ENCODE measurements at regions not wholly inside any gene's neighbourhood (a gene's known extent, or its start where the extent isn't known, plus 50 kb on each side); places are given as distances from the start of the nearest gene placed in this dataset.

GRCh38 chr12:29867823-29868222 is 84.1 kb upstream of the TMTC1 start:
- no peak for DNase-seq
- no peaks in the 10 kb centered on the region for H4K20me1 ChIP-seq (ENCODE audit: insufficient read depth)
- no peak for TF ChIP-seq EZH2 (IDR thresholded peaks at IDR 0.05; ENCODE audit: insufficient read depth, poor library complexity, severe bottlenecking)

GRCh38 chr12:29863665-29864064 is 79.9 kb upstream of the TMTC1 start:
- no peaks in the 10 kb centered on the region for H3K9me2 ChIP-seq (ENCODE audit: insufficient read depth)
- TF ChIP-seq EZH2 (IDR thresholded peaks at IDR 0.05; ENCODE audit: insufficient read depth, poor library complexity, severe bottlenecking) = no peak
- TF ChIP-seq EZH2phosphoT487 (IDR thresholded peaks at IDR 0.05; ENCODE audit: insufficient read depth, low read depth) = no peak
- no peaks in the 10 kb centered on the region for H3K79me2 ChIP-seq (ENCODE audit: insufficient read depth)
- H3K9me3 ChIP-seq (ENCODE audit: low read depth) = no peaks in the 10 kb centered on the region
- 59 to 89% methylated on average over 1 of the region's 1 CpG for WGBS, 2 experiments (ENCODE audit: low coverage in 1 of 2, low lambda C conversion rate in 2 of 2, missing lambda C conversion rate in 2 of 2)
- H3K36me3 ChIP-seq (ENCODE audit: low read depth) = no peaks in the 10 kb centered on the region
- no peak overlapping the region for H3K4me2 ChIP-seq (ENCODE audit: unreplicated experiment)
- H4K20me1 ChIP-seq (ENCODE audit: insufficient read depth) = no peaks in the 10 kb centered on the region
- in situ Hi-C loops (cut with MboI) = no loop called here
- no peak for DNase-seq
- no peak overlapping the region for H3K9ac ChIP-seq
- no peak overlapping the region for H3K4me3 ChIP-seq
- H3F3A ChIP-seq (ENCODE audit: insufficient read depth) = no peaks in the 10 kb centered on the region
- no peak overlapping the region for H2AFZ ChIP-seq
- H3K4me1 ChIP-seq (ENCODE audit: insufficient read depth) = no peaks in the 10 kb centered on the region
- no peaks in the 10 kb centered on the region for H3K27me3 ChIP-seq (replicated peaks; ENCODE audit: insufficient read depth)
- H3K27ac ChIP-seq = no peak overlapping the region

More at GRCh38 chr12:29867823-29868222, 84.1 kb upstream of the TMTC1 start:
- no peaks in the 10 kb centered on the region for H3K27me3 ChIP-seq (replicated peaks; ENCODE audit: insufficient read depth)
- no peaks in the 10 kb centered on the region for H3K9me3 ChIP-seq (ENCODE audit: low read depth)
- no peaks in the 10 kb centered on the region for H3F3A ChIP-seq (ENCODE audit: insufficient read depth)
- no peaks in the 10 kb centered on the region for H3K4me1 ChIP-seq (ENCODE audit: insufficient read depth)
- no peaks in the 10 kb centered on the region for H3K9me2 ChIP-seq (ENCODE audit: insufficient read depth)
- H3K36me3 ChIP-seq (ENCODE audit: low read depth) = no peaks in the 10 kb centered on the region
- in situ Hi-C loops (cut with MboI) = no loop called here
- no peak overlapping the region for H2AFZ ChIP-seq
- H3K79me2 ChIP-seq (ENCODE audit: insufficient read depth) = no peaks in the 10 kb centered on the region
- no peak overlapping the region for H3K4me3 ChIP-seq
- H3K4me2 ChIP-seq (ENCODE audit: unreplicated experiment) = no peak overlapping the region
- WGBS, 2 experiments (ENCODE audit: low coverage in 1 of 2, low lambda C conversion rate in 2 of 2, missing lambda C conversion rate in 2 of 2) = 62 to 66% methylated on average over 6 of the region's 6 CpGs
- no peak overlapping the region for H3K27ac ChIP-seq
- no peak overlapping the region for H3K9ac ChIP-seq

GRCh38 chr12:29858270-29858786 is 74.6 kb upstream of the TMTC1 start:
- Histone ChIP-seq H3K4me3 (no peak overlapping the region), H3K9me3 (ENCODE audit: low read depth) (no peaks in the 10 kb centered on the region), H3K9ac (no peak overlapping the region), H3F3A (ENCODE audit: insufficient read depth) (no peaks in the 10 kb centered on the region), H2AFZ (no peak overlapping the region), H4K20me1 (ENCODE audit: insufficient read depth) (no peaks in the 10 kb centered on the region), H3K79me2 (ENCODE audit: insufficient read depth) (no peaks in the 10 kb centered on the region), H3K27me3 (replicated peaks; ENCODE audit: insufficient read depth) (no peaks in the 10 kb centered on the region), H3K4me1 (ENCODE audit: insufficient read depth) (no peaks in the 10 kb centered on the region), H3K27ac (no peak overlapping the region), H3K9me2 (ENCODE audit: insufficient read depth) (no peaks in the 10 kb centered on the region), H3K4me2 (ENCODE audit: unreplicated experiment) (no peak overlapping the region), H3K36me3 (ENCODE audit: low read depth) (no peaks in the 10 kb centered on the region)
- 10 to 20% methylated on average over 2 of the region's 2 CpGs for WGBS, 2 experiments (ENCODE audit: low coverage in 1 of 2, low lambda C conversion rate in 2 of 2, missing lambda C conversion rate in 2 of 2)
- in situ Hi-C loops (cut with MboI) = no loop called here
- DNase-seq = no peak
- TF ChIP-seq EZH2 (IDR thresholded peaks at IDR 0.05; ENCODE audit: insufficient read depth, poor library complexity, severe bottlenecking) (no peak), EZH2phosphoT487 (IDR thresholded peaks at IDR 0.05; ENCODE audit: insufficient read depth, low read depth) (no peak)

- WGBS, 2 experiments (ENCODE audit: low coverage in 1 of 2, low lambda C conversion rate in 2 of 2, missing lambda C conversion rate in 2 of 2) = 63 to 64% methylated on average over 2 of the region's 2 CpGs
Measured at GRCh38 chr12:29847246-29847645, 63.5 kb upstream of the TMTC1 start.

GRCh38 chr12:29844667-29845066 is 60.9 kb upstream of the TMTC1 start:
- Histone ChIP-seq H3K4me1 (ENCODE audit: insufficient read depth) (no peaks in the 10 kb centered on the region), H2AFZ (no peak overlapping the region), H4K20me1 (ENCODE audit: insufficient read depth) (no peaks in the 10 kb centered on the region), H3K9ac (no peak overlapping the region), H3K4me2 (ENCODE audit: unreplicated experiment) (no peak overlapping the region), H3K27ac (no peak overlapping the region), H3K9me3 (ENCODE audit: low read depth) (no peaks in the 10 kb centered on the region), H3K36me3 (ENCODE audit: low read depth) (no peaks in the 10 kb centered on the region), H3K4me3 (no peak overlapping the region), H3K79me2 (ENCODE audit: insufficient read depth) (no peaks in the 10 kb centered on the region), H3K9me2 (ENCODE audit: insufficient read depth) (no peaks in the 10 kb centered on the region), H3K27me3 (replicated peaks; ENCODE audit: insufficient read depth) (no peaks in the 10 kb centered on the region), H3F3A (ENCODE audit: insufficient read depth) (no peaks in the 10 kb centered on the region)
- TF ChIP-seq EZH2 (IDR thresholded peaks at IDR 0.05; ENCODE audit: insufficient read depth, poor library complexity, severe bottlenecking) (no peak), EZH2phosphoT487 (IDR thresholded peaks at IDR 0.05; ENCODE audit: insufficient read depth, low read depth) (no peak)
- WGBS, 2 experiments (ENCODE audit: low coverage in 1 of 2, low lambda C conversion rate in 2 of 2, missing lambda C conversion rate in 2 of 2) = 43% methylated on average over 2 of the region's 2 CpGs
- in situ Hi-C loops (cut with MboI) = no loop called here
- DNase-seq = peak; percentile 29

More at GRCh38 chr12:29847246-29847645, 63.5 kb upstream of the TMTC1 start:
- H3K4me1 ChIP-seq (ENCODE audit: insufficient read depth) = no peaks in the 10 kb centered on the region
- H3K9me3 ChIP-seq (ENCODE audit: low read depth) = no peaks in the 10 kb centered on the region
- in situ Hi-C loops (cut with MboI) = no loop called here
- H2AFZ ChIP-seq = no peak overlapping the region
- H3K4me3 ChIP-seq = no peak overlapping the region
- no peak overlapping the region for H3K9ac ChIP-seq
- H3K27ac ChIP-seq = no peak overlapping the region
- no peak overlapping the region for H3K4me2 ChIP-seq (ENCODE audit: unreplicated experiment)
- H3K27me3 ChIP-seq (replicated peaks; ENCODE audit: insufficient read depth) = no peaks in the 10 kb centered on the region
- H4K20me1 ChIP-seq (ENCODE audit: insufficient read depth) = no peaks in the 10 kb centered on the region
- TF ChIP-seq EZH2phosphoT487 (IDR thresholded peaks at IDR 0.05; ENCODE audit: insufficient read depth, low read depth) (no peak), EZH2 (IDR thresholded peaks at IDR 0.05; ENCODE audit: insufficient read depth, poor library complexity, severe bottlenecking) (no peak)
- H3K36me3 ChIP-seq (ENCODE audit: low read depth) = no peaks in the 10 kb centered on the region
- H3F3A ChIP-seq (ENCODE audit: insufficient read depth) = no peaks in the 10 kb centered on the region
- H3K9me2 ChIP-seq (ENCODE audit: insufficient read depth) = no peaks in the 10 kb centered on the region
- no peak for DNase-seq
- no peaks in the 10 kb centered on the region for H3K79me2 ChIP-seq (ENCODE audit: insufficient read depth)
